Skin epidermis (tissue), 12 donors: ENCODE measurements at regions not wholly inside any gene's neighbourhood (a gene's known extent, or its start where the extent isn't known, plus 50 kb on each side); places are given as distances from the start of the nearest gene placed in this dataset.

Experiments
- H3K27ac ChIP-seq, 21 experiments: fragments of 200-600 bp; sonication (generic) in 11 of 21; one replicate each; pipeline ENCODE4 v1.5.0; 2020; ENCODE audit warnings: mild to moderate bottlenecking in 3 of 21, inconsistent platforms in 2 of 21, moderate library complexity in 2 of 21
- H3K4me3 ChIP-seq, 7 experiments: fragments of 200-600 bp; sonication (generic) in 2 of 7; one replicate each; pipeline ENCODE4 v1.5.0; 2020; ENCODE audit warnings: inconsistent platforms in 2 of 7, mild to moderate bottlenecking in 2 of 7, moderate library complexity in 1 of 7

GRCh38 chr2:118634876-118635275, 212.6 kb downstream of the EN1 start:
- Histone ChIP-seq H3K4me3 (no peak overlapping the region), H3K27ac (no peak overlapping the region)

- H3K27ac ChIP-seq = no peak overlapping the region
- no peak overlapping the region for H3K4me3 ChIP-seq
Measured at GRCh38 chr2:118633371-118634018, 214.0 kb downstream of the EN1 start.

- Histone ChIP-seq H3K27ac (no peak overlapping the region), H3K4me3 (no peak overlapping the region)
Measured at GRCh38 chr2:118632921-118633320, 214.5 kb downstream of the EN1 start.

- H3K27ac ChIP-seq = no peak overlapping the region
- no peak overlapping the region for H3K4me3 ChIP-seq
Measured at GRCh38 chr2:118627156-118627555, 220.3 kb downstream of the EN1 start.

- H3K4me3 ChIP-seq = no peak overlapping the region
- no peak overlapping the region for H3K27ac ChIP-seq
Measured at GRCh38 chr2:118622913-118623312, 224.5 kb downstream of the EN1 start.

- Histone ChIP-seq H3K27ac (no peak overlapping the region), H3K4me3 (no peak overlapping the region)
Measured at GRCh38 chr2:118622108-118622507, 225.3 kb downstream of the EN1 start.

GRCh38 chr2:118618279-118618678, 229.2 kb downstream of the EN1 start:
- no peak overlapping the region for H3K4me3 ChIP-seq

GRCh38 chr2:118616432-118616831, 231.0 kb downstream of the EN1 start:
- Histone ChIP-seq H3K4me3 (no peak overlapping the region), H3K27ac (no peak overlapping the region)

More at GRCh38 chr2:118618279-118618678, 229.2 kb downstream of the EN1 start:
- H3K27ac ChIP-seq = no peak overlapping the region

GRCh38 chr2:118614841-118615271, 232.6 kb downstream of the EN1 start:
- Histone ChIP-seq H3K27ac (no peak overlapping the region), H3K4me3 (no peak overlapping the region)

GRCh38 chr2:118613737-118614136, 233.7 kb downstream of the EN1 start:
- Histone ChIP-seq H3K4me3 (no peak overlapping the region), H3K27ac (no peak overlapping the region)

GRCh38 chr2:118611691-118612090, 235.8 kb downstream of the EN1 start:
- H3K27ac ChIP-seq = no peak overlapping the region
- H3K4me3 ChIP-seq = no peak overlapping the region

GRCh38 chr2:118609138-118609537, 238.3 kb downstream of the EN1 start:
- H3K4me3 ChIP-seq = no peak overlapping the region
- H3K27ac ChIP-seq = no peak overlapping the region

GRCh38 chr2:118607641-118608040, 239.8 kb downstream of the EN1 start:
- Histone ChIP-seq H3K27ac (no peak overlapping the region), H3K4me3 (no peak overlapping the region)

GRCh38 chr2:118604811-118605210, 242.6 kb downstream of the EN1 start:
- Histone ChIP-seq H3K27ac (no peak overlapping the region), H3K4me3 (no peak overlapping the region)

GRCh38 chr2:118604371-118604770, 243.1 kb downstream of the EN1 start:
- Histone ChIP-seq H3K4me3 (no peak overlapping the region), H3K27ac (no peak overlapping the region)

- no peak overlapping the region for H3K4me3 ChIP-seq
- H3K27ac ChIP-seq = no peak overlapping the region
Measured at GRCh38 chr2:118599141-118599540, 248.3 kb downstream of the EN1 start.

GRCh38 chr2:118596620-118597019, 250.8 kb downstream of the EN1 start:
- H3K4me3 ChIP-seq = no peak overlapping the region
- H3K27ac ChIP-seq = no peak overlapping the region

- Histone ChIP-seq H3K27ac (no peak overlapping the region), H3K4me3 (no peak overlapping the region)
Measured at GRCh38 chr2:118593257-118593656, 254.2 kb downstream of the EN1 start.

- no peak overlapping the region for H3K4me3 ChIP-seq
Measured at GRCh38 chr2:118591223-118591622, 256.2 kb downstream of the EN1 start.

GRCh38 chr2:118589721-118590120, 257.7 kb downstream of the EN1 start:
- Histone ChIP-seq H3K4me3 (no peak overlapping the region), H3K27ac (no peak overlapping the region)

More at GRCh38 chr2:118591223-118591622, 256.2 kb downstream of the EN1 start:
- no peak overlapping the region for H3K27ac ChIP-seq

- Histone ChIP-seq H3K27ac (no peak overlapping the region), H3K4me3 (no peak overlapping the region)
Measured at GRCh38 chr2:118588850-118589249, 258.6 kb downstream of the EN1 start.

GRCh38 chr2:118586312-118586711, 261.1 kb downstream of the EN1 start:
- Histone ChIP-seq H3K4me3 (no peak overlapping the region), H3K27ac (no peak overlapping the region)
